AG09309 (cell line): ENCODE measurements at regions not wholly inside any gene's neighbourhood (a gene's known extent, or its start where the extent isn't known, plus 50 kb on each side); places are given as distances from the start of the nearest gene placed in this dataset.

ENCODE experiments used
- DNase-seq: peaks from one replicate; pipeline ENCODE4 v3.0.0-alpha.2; 2010; ENCODE audit warnings: low read depth
- H3K4me3 ChIP-seq: 2 replicates; pipeline ENCODE4 v1.5.1; 2011; ENCODE audit warnings: mild to moderate bottlenecking, low read depth, low read length, moderate library complexity; ENCODE audit not compliant: control insufficient read depth
- CTCF ChIP-seq: IDR thresholded peaks from 2 replicates; pipeline ENCODE4 v1.5.1; 2011; ENCODE audit warnings: mild to moderate bottlenecking, low read depth, low read length, inconsistent platforms; ENCODE audit not compliant: insufficient read depth, control insufficient read depth; ENCODE audit errors: missing control alignments

- H3K4me3 ChIP-seq = no peak overlapping the region
- no peak for TF ChIP-seq CTCF
- no peak for DNase-seq
Observed at GRCh38 chr17:70855401-70856054, 686.2 kb downstream of the KCNJ2 start.

DNA sequence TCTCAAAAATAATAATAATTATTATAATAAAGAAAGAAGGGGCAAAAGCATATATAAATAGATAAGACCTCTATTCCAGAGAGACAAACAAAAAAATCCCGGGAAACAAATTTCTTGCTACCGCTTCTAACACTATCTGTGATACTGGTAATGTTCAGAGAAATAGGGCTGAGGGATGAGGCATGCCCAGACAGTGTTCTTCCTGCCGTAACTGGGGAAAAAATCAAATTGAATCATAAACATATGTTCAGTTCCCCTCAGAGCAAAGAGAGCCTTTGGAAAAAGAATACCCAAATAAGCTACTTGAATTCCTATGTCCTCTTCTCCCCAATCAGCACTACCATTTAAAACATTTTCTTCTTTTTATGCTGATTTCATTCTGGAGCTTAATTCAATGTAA lies 688.0 kb downstream of the KCNJ2 start:
- no peak for TF ChIP-seq CTCF
- H3K4me3 ChIP-seq = no peak overlapping the region
- no peak for DNase-seq

DNA sequence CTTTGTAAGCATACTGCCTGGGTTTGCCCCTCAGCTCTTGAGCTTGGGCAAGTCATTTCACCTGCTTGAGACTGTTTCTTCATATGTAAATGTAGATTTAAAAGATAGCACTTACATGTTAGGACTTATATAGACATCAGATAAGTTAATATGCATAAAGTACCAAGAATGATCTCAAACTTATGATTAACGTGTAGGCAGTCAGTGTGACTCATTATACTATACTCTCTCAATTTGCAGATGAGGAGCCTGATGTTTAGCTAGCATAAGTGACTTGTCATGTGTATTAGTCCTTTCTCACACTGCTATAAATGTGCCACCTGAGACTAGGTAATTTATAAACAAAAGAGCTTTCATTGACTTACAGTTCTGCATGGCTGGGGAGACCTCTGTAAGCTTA lies 690.5 kb downstream of the KCNJ2 start:
- TF ChIP-seq CTCF = no peak
- DNase-seq = no peak

GRCh38 chr17:70862295-70862694 lies 693.0 kb downstream of the KCNJ2 start:
- no peak for TF ChIP-seq CTCF
- no peak overlapping the region for H3K4me3 ChIP-seq
- DNase-seq = no peak

More for the DNA sequence above, 690.5 kb downstream of the KCNJ2 start:
- H3K4me3 ChIP-seq = no peak overlapping the region

- no peak overlapping the region for H3K4me3 ChIP-seq
- DNase-seq = no peak
- TF ChIP-seq CTCF = no peak
Observed at GRCh38 chr17:70863436-70864248, 694.3 kb downstream of the KCNJ2 start.

DNA sequence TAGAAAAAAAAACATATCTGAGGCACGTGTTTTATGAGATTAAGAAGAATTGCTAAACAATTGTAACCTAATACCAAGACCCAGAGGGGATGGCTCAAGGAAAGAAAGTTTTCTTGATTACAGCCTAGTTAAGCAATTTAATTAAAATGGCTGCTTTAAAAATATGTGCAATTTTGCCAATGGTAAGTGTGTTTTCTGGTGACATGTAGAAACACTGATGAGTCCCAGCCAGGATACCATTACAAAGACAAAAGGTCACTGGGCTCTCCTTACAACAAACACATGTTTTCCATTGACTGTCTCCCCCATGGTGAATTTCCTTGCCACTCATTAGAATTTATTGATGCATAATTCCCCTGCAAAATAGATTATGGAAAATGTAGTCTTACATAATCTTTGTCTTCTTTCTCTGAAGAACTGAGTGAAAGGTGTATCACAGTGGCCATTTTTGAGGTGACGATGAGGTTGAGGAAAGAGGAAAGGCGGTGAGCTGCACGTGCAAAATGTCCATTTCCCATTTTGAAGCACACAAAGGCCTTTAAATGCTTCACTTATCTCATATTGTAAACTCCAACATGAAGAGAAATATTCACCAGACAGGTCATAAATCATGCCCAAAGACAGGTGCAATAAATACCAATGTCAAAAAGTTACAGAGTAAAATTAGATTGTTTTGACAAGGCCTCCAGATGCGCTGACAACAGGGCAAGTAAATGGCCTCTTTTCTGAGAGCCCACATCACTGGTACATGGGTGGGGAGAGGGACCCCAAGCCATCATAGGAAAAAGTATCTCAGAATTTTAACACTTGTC lies 696.9 kb downstream of the KCNJ2 start:
- H3K4me3 ChIP-seq = no peak overlapping the region
- TF ChIP-seq CTCF = no peak
- no peak for DNase-seq
